Small intestine (tissue), 7 donors: ENCODE measurements at regions not wholly inside any gene's neighbourhood (a gene's known extent, or its start where the extent isn't known, plus 50 kb on each side); places are given as distances from the start of the nearest gene placed in this dataset.

Experiments
- DNase-seq, 2 donors: peaks; one replicate each; pipeline versions ENCODE4 v3.0.0 to v3.0.0-alpha.2; 2013
- FAIRE-seq: peaks from 2 replicates; lab custom pipeline; 2012; peaks lifted over from hg19 to GRCh38; lab: Jason Lieb, UNC
- H3K27ac ChIP-seq, 3 donors: one replicate each; pipeline ENCODE4 v1.5.1; 2013; ENCODE audit warnings: low read length in 2 of 3, mild to moderate bottlenecking in 2 of 3, control low read depth in 1 of 3, inconsistent platforms in 1 of 3, low read depth in 1 of 3, moderate library complexity in 1 of 3
- H3K27me3 ChIP-seq, 3 donors: one replicate each; pipeline ENCODE4 v1.6.1; 2013; ENCODE audit warnings: low read length in 3 of 3, inconsistent platforms in 1 of 3; ENCODE audit not compliant: control insufficient read depth in 3 of 3, insufficient read depth in 3 of 3
- H3K36me3 ChIP-seq, 3 donors: one replicate each; pipeline ENCODE4 v1.6.1; 2013; ENCODE audit warnings: low read length in 3 of 3, inconsistent platforms in 1 of 3, low read depth in 1 of 3, mild to moderate bottlenecking in 1 of 3, moderate library complexity in 1 of 3; ENCODE audit not compliant: control insufficient read depth in 3 of 3, insufficient read depth in 2 of 3
- H3K4me1 ChIP-seq, 3 donors: one replicate each; pipeline ENCODE4 v1.6.1; 2013; ENCODE audit warnings: low read length in 2 of 3, inconsistent platforms in 1 of 3, low read depth in 1 of 3, mild to moderate bottlenecking in 1 of 3, moderate library complexity in 1 of 3; ENCODE audit not compliant: control insufficient read depth in 3 of 3, insufficient read depth in 2 of 3
- H3K4me3 ChIP-seq, 3 donors: one replicate each; pipeline ENCODE4 v1.5.1; 2013; ENCODE audit warnings: low read length in 3 of 3, control low read depth in 1 of 3, inconsistent platforms in 1 of 3, low read depth in 1 of 3, mild to moderate bottlenecking in 1 of 3, moderate library complexity in 1 of 3
- H3K9me3 ChIP-seq, 2 donors: one replicate each; pipeline ENCODE4 v1.6.1; 2013; ENCODE audit warnings: low read depth in 1 of 2, low read length in 1 of 2; ENCODE audit not compliant: control insufficient read depth in 2 of 2, insufficient read depth in 1 of 2
- whole genome bisulfite sequencing, 3 donors: extraction: QIAGEN DNeasy Blood & Tissue Kit; methylation state at CpG; one replicate each; pipeline ENCODE4 v1.1.7; 2013; 5-methylcytosine and 5-hydroxymethylcytosine counted together
- donor health status: healthy with polysubstance abuse.
- donor health status: control.
- donor health status: control.
- donor health status: Bipolar disorder and iron deficiency.
- donor health status: healthy.

DNA sequence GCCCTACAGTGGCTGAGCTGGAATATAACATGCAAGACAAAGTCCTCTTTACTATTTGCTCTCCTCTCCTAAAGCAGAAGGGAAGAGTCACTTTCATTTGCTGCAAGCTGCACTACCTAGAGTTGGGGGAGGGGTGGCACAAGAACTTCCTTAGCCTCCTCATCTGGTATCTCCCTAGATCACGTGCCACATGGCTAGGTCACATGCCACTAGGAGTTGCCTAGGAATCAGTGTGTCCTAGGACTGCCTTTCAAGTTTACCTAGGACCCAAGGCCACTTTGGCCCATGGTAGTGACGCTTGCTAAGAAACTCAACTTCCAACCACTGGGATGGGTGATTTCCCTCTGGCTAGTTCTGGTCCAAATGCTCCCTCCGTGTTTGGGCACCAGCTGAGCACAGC, 625.2 kb downstream of the DIAPH3 start:
- Histone ChIP-seq H3K27me3 (no peaks in the 10 kb centered on the region), H3K27ac (no peak overlapping the region), H3K4me3 (no peak overlapping the region), H3K4me1 (no peaks in the 10 kb centered on the region), H3K9me3 (no peaks in the 10 kb centered on the region), H3K36me3 (no peaks in the 10 kb centered on the region)
- no peak for FAIRE-seq
- WGBS, 3 donors: 38 to 57% (median 47%) methylated on average over 2 to 3 of the region's 3 CpGs
- peak in 1 of 2 donors; percentile 5 for DNase-seq

GRCh38 chr13:59542303-59542702, 621.4 kb downstream of the DIAPH3 start:
- Histone ChIP-seq H3K9me3 (no peaks in the 10 kb centered on the region), H3K4me1 (no peaks in the 10 kb centered on the region), H3K4me3 (no peak overlapping the region), H3K27me3 (no peaks in the 10 kb centered on the region), H3K36me3 (no peaks in the 10 kb centered on the region), H3K27ac (no peak overlapping the region)
- no peak for DNase-seq
- FAIRE-seq: no peak

DNA sequence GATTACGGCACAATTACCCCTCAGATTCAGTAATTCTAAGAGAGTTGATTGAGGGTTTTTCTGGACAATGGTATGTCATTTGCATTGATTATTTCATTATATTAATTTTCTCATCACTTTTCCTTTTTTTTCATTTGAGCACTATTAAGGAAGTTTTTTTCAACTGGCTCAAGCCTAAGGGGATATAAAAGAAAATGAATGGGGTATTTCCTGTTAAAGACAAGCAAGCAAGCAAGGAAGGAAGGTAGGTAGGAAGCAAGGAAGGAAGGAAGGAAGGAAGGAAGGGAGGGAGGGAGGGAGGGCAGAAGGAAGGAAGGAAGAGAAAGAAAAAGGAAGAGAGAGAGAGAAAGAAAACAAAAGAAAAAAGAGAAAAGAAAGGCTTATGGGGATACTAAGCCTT, 620.3 kb downstream of the DIAPH3 start:
- 83 to 94% (median 88%) methylated on average over 1 of the region's 1 CpG for WGBS, 3 donors
- H3K27me3 ChIP-seq: no peaks in the 10 kb centered on the region
- FAIRE-seq: no peak
- H3K4me1 ChIP-seq: no peaks in the 10 kb centered on the region
- DNase-seq: no peak
- no peak overlapping the region for H3K27ac ChIP-seq
- no peaks in the 10 kb centered on the region for H3K9me3 ChIP-seq
- H3K4me3 ChIP-seq: no peak overlapping the region
- no peaks in the 10 kb centered on the region for H3K36me3 ChIP-seq

- H3K4me1 ChIP-seq: no peaks in the 10 kb centered on the region
- no peak for DNase-seq
- H3K36me3 ChIP-seq: no peaks in the 10 kb centered on the region
- no peaks in the 10 kb centered on the region for H3K27me3 ChIP-seq
- H3K9me3 ChIP-seq: peaks cover 0 to 5% of the 10 kb centered on the region in 2 donors
- no peak overlapping the region for H3K4me3 ChIP-seq
- no peak overlapping the region for H3K27ac ChIP-seq
- WGBS, 3 donors: 94 to 98% (median 94%) methylated on average over 1 of the region's 1 CpG
- no peak for FAIRE-seq
These were observed 618.7 kb downstream of the DIAPH3 start for GRCh38 chr13:59545007-59545406.

- Histone ChIP-seq H3K36me3 (no peaks in the 10 kb centered on the region), H3K4me1 (no peaks in the 10 kb centered on the region), H3K4me3 (no peak overlapping the region), H3K27ac (no peak overlapping the region), H3K27me3 (no peaks in the 10 kb centered on the region), H3K9me3 (peaks cover 0 to 8% of the 10 kb centered on the region in 2 donors)
- 60 to 85% (median 64%) methylated on average over 1 of the region's 1 CpG for WGBS, 3 donors
- no peak for DNase-seq
- no peak for FAIRE-seq
These were observed 617.5 kb downstream of the DIAPH3 start for GRCh38 chr13:59546178-59546577.

DNA sequence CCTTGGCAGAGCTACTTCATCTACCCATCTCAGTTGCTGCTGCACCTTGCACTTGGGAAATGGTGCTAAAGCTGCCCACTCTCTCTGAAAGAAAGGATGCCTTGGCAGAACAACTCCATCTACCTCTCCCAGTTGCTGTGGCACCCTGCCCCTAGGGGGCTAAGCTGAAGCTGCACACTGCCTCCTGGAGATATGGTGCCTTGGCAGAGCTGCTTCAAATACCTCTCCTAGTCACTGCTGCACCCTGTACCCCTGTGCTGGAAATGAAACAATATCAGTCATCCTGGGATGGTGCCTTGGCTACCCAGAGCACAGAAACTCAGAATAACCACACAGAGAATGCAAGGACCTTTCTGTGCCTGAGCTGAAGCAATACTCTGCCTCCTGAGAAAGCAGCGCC, 615.8 kb downstream of the DIAPH3 start:
- 89 to 94% (median 91%) methylated on average over 1 of the region's 1 CpG for WGBS, 3 donors
- peaks cover 0 to 8% of the 10 kb centered on the region in 2 donors for H3K9me3 ChIP-seq
- no peak for DNase-seq
- no peaks in the 10 kb centered on the region for H3K4me1 ChIP-seq
- no peak overlapping the region for H3K4me3 ChIP-seq
- H3K27me3 ChIP-seq: no peaks in the 10 kb centered on the region
- H3K27ac ChIP-seq: no peak overlapping the region
- FAIRE-seq: no peak
- no peaks in the 10 kb centered on the region for H3K36me3 ChIP-seq

- Histone ChIP-seq H3K27me3 (no peaks in the 10 kb centered on the region), H3K9me3 (peaks cover 0 to 14% of the 10 kb centered on the region in 2 donors), H3K36me3 (no peaks in the 10 kb centered on the region), H3K27ac (no peak overlapping the region), H3K4me1 (no peaks in the 10 kb centered on the region), H3K4me3 (no peak overlapping the region)
- 91 to 93% (median 92%) methylated on average over 4 of the region's 4 CpGs for WGBS, 3 donors
- DNase-seq (no peak), FAIRE-seq (no peak)
These were observed 600.8 kb downstream of the DIAPH3 start for GRCh38 chr13:59562924-59563323.

- H3K4me3 ChIP-seq: no peak overlapping the region
- H3K9me3 ChIP-seq: peaks cover 0 to 14% of the 10 kb centered on the region in 2 donors
- 94 to 100% (median 95%) methylated on average over 1 of the region's 1 CpG for WGBS, 3 donors
- FAIRE-seq (no peak), DNase-seq (no peak)
- no peaks in the 10 kb centered on the region for H3K4me1 ChIP-seq
- H3K36me3 ChIP-seq: no peaks in the 10 kb centered on the region
- no peaks in the 10 kb centered on the region for H3K27me3 ChIP-seq
- H3K27ac ChIP-seq: no peak overlapping the region
These were observed 597.2 kb downstream of the DIAPH3 start for GRCh38 chr13:59566561-59566960.

DNA sequence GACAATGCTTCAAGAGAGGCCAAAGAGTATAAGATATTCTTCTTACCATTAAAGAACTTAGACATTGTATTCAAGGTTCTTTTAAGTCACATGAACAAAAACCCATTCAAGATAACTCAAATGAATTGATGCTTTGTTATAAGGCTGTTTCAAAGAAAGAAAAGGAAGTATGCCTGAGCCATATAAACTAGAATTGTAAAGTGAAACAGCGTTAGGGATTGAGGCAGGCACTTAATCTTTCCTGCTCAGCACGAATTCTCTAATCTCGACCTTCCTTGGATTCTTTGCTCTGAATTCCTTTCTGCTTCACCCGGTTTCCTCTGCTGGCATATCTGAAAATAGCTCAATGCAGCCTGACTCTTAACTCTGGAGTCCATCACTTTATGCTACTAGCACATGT, 595.4 kb downstream of the DIAPH3 start:
- WGBS, 3 donors: 23 to 47% (median 32%) methylated on average over 4 of the region's 4 CpGs

More for the DNA sequence above, 595.4 kb downstream of the DIAPH3 start:
- DNase-seq (no peak), FAIRE-seq (no peak)
- H3K27me3 ChIP-seq: peaks cover 0 to 2% (median 0%) of the 10 kb centered on the region in 3 donors
- H3K4me1 ChIP-seq: no peaks in the 10 kb centered on the region
- H3K27ac ChIP-seq: no peak overlapping the region
- H3K9me3 ChIP-seq: peaks cover 0 to 4% of the 10 kb centered on the region in 2 donors
- no peaks in the 10 kb centered on the region for H3K36me3 ChIP-seq
- H3K4me3 ChIP-seq: no peak overlapping the region
